ENCODE measurements at regions not wholly inside any gene's neighbourhood (a gene's known extent, or its start where the extent isn't known, plus 50 kb on each side); places are given as distances from the start of the nearest gene placed in this dataset.
"Not testable (repeated sequence)": the region's sequence is repeated elsewhere in the genome, so short reads cannot be mapped to it uniquely, and the experiment has no call there.

- no peak overlapping the region for H3K4me2 ChIP-seq (ENCODE audit: low read length)
- H3K27me3 ChIP-seq (ENCODE audit: control insufficient read depth, low read length), result no peaks in the 10 kb centered on the region
- H3K9me2 ChIP-seq (replicated peaks; ENCODE audit: control insufficient read depth, low read length), result no peaks in the 10 kb centered on the region
- H3K36me3 ChIP-seq (ENCODE audit: control insufficient read depth, low read length), result no peaks in the 10 kb centered on the region
- H3K4me3 ChIP-seq (ENCODE audit: low read length), result no peak overlapping the region
- TF ChIP-seq EZH2phosphoT487 (IDR thresholded peaks at IDR 0.05; ENCODE audit: borderline replicate concordance, low read length) (no peak), CTCF (IDR thresholded peaks at IDR 0.05; ENCODE audit: low read depth, low read length, poor library complexity, severe bottlenecking) (no peak)
- no peaks in the 10 kb centered on the region for H4K20me1 ChIP-seq (ENCODE audit: control insufficient read depth, insufficient read depth, low read depth, low read length)
- no peaks in the 10 kb centered on the region for H3K79me2 ChIP-seq (ENCODE audit: control insufficient read depth, low read length)
- H3K4me1 ChIP-seq (ENCODE audit: control insufficient read depth, low read length), result no peaks in the 10 kb centered on the region
- H3K27ac ChIP-seq (ENCODE audit: low read depth, low read length), result no peak overlapping the region
- H3K9me3 ChIP-seq (ENCODE audit: control insufficient read depth, insufficient read depth, low read length), result peaks cover 3% of the 10 kb centered on the region; the same call in 1 of the 2 replicates
- H3F3A ChIP-seq (ENCODE audit: control insufficient read depth, insufficient read depth), result no peaks in the 10 kb centered on the region
Measured at GRCh38 chr10:25748509-25748908, 185.5 kb upstream of the MYO3A start.

- Histone ChIP-seq H3F3A (ENCODE audit: control insufficient read depth, insufficient read depth) (no peaks in the 10 kb centered on the region), H3K9me2 (replicated peaks; ENCODE audit: control insufficient read depth, low read length) (no peaks in the 10 kb centered on the region), H3K4me1 (ENCODE audit: control insufficient read depth, low read length) (0 out of 2 replicates have a peak, but pooled peaks cover 2% of the 10 kb centered on the region), H3K79me2 (ENCODE audit: control insufficient read depth, low read length) (no peaks in the 10 kb centered on the region), H3K36me3 (ENCODE audit: control insufficient read depth, low read length) (no peaks in the 10 kb centered on the region), H3K27me3 (ENCODE audit: control insufficient read depth, low read length) (no peaks in the 10 kb centered on the region), H3K4me2 (ENCODE audit: low read length) (no peak overlapping the region), H3K4me3 (ENCODE audit: low read length) (no peak overlapping the region), H3K27ac (ENCODE audit: low read depth, low read length) (no peak overlapping the region), H4K20me1 (ENCODE audit: control insufficient read depth, insufficient read depth, low read depth, low read length) (no peaks in the 10 kb centered on the region), H3K9me3 (ENCODE audit: control insufficient read depth, insufficient read depth, low read length) (peaks cover 3% of the 10 kb centered on the region; the same call in 1 of the 2 replicates)
- TF ChIP-seq EZH2phosphoT487 (IDR thresholded peaks at IDR 0.05; ENCODE audit: borderline replicate concordance, low read length) (no peak), CTCF (IDR thresholded peaks at IDR 0.05; ENCODE audit: low read depth, low read length, poor library complexity, severe bottlenecking) (no peak)
Measured at GRCh38 chr10:25753776-25754175, 180.3 kb upstream of the MYO3A start.

- not testable (repeated sequence) for H3K36me3 ChIP-seq (ENCODE audit: control insufficient read depth, low read length); H3K27ac ChIP-seq (ENCODE audit: low read depth, low read length); H4K20me1 ChIP-seq (ENCODE audit: control insufficient read depth, insufficient read depth, low read depth, low read length); H3F3A ChIP-seq (ENCODE audit: control insufficient read depth, insufficient read depth); H3K4me1 ChIP-seq (ENCODE audit: control insufficient read depth, low read length); H3K9me2 ChIP-seq (replicated peaks; ENCODE audit: control insufficient read depth, low read length); H3K9me3 ChIP-seq (ENCODE audit: control insufficient read depth, insufficient read depth, low read length); H3K27me3 ChIP-seq (ENCODE audit: control insufficient read depth, low read length); H3K4me2 ChIP-seq (ENCODE audit: low read length); H3K79me2 ChIP-seq (ENCODE audit: control insufficient read depth, low read length); H3K4me3 ChIP-seq (ENCODE audit: low read length)
Measured at GRCh38 chr10:25755874-25756273, 178.2 kb upstream of the MYO3A start.

- H3K36me3 ChIP-seq (ENCODE audit: control insufficient read depth, low read length), result no peaks in the 10 kb centered on the region
- no peaks in the 10 kb centered on the region for H3K9me3 ChIP-seq (ENCODE audit: control insufficient read depth, insufficient read depth, low read length)
Measured at GRCh38 chr10:25756784-25757183, 177.2 kb upstream of the MYO3A start.

More at GRCh38 chr10:25756784-25757183, 177.2 kb upstream of the MYO3A start:
- Histone ChIP-seq H3F3A (ENCODE audit: control insufficient read depth, insufficient read depth) (no peaks in the 10 kb centered on the region), H3K9me2 (replicated peaks; ENCODE audit: control insufficient read depth, low read length) (no peaks in the 10 kb centered on the region), H3K4me1 (ENCODE audit: control insufficient read depth, low read length) (0 out of 2 replicates have a peak, but pooled peaks cover 2% of the 10 kb centered on the region), H3K4me3 (ENCODE audit: low read length) (no peak overlapping the region), H3K27me3 (ENCODE audit: control insufficient read depth, low read length) (no peaks in the 10 kb centered on the region), H3K4me2 (ENCODE audit: low read length) (no peak overlapping the region), H3K27ac (ENCODE audit: low read depth, low read length) (no peak overlapping the region), H3K79me2 (ENCODE audit: control insufficient read depth, low read length) (no peaks in the 10 kb centered on the region), H4K20me1 (ENCODE audit: control insufficient read depth, insufficient read depth, low read depth, low read length) (no peaks in the 10 kb centered on the region)
- TF ChIP-seq EZH2phosphoT487 (IDR thresholded peaks at IDR 0.05; ENCODE audit: borderline replicate concordance, low read length) (no peak), CTCF (IDR thresholded peaks at IDR 0.05; ENCODE audit: low read depth, low read length, poor library complexity, severe bottlenecking) (no peak)

Measured in DOHH2 (cell line).